GM19468 (cell line): ENCODE measurements at regions not wholly inside any gene's neighbourhood (a gene's known extent, or its start where the extent isn't known, plus 50 kb on each side); places are given as distances from the start of the nearest gene placed in this dataset.
"Not testable (repeated sequence)": the region's sequence is repeated elsewhere in the genome, so short reads cannot be mapped to it uniquely, and the experiment has no call there.

Experiments used
- ATAC-seq: cut with Tn5 transposase; IDR thresholded peaks from one replicate; pipeline ENCODE4 v1.9.1; 2021; ENCODE audit warnings: mild to moderate bottlenecking, moderate library complexity, moderate number of reproducible peaks; ENCODE audit not compliant: unreplicated experiment; ENCODE audit errors: extremely low read depth

- ATAC-seq = not testable (repeated sequence)
Observed at GRCh38 chr16:29143739-29144668, 159.2 kb downstream of the LAT start.

GRCh38 chr16:29142506-29142905 is 157.7 kb downstream of the LAT start:
- ATAC-seq = not testable (repeated sequence)

- no peak for ATAC-seq
Observed at GRCh38 chr16:29141586-29142324, 156.9 kb downstream of the LAT start.

GRCh38 chr16:29141121-29141520 is 156.3 kb downstream of the LAT start:
- not testable (repeated sequence) for ATAC-seq

- ATAC-seq = not testable (repeated sequence)
Observed at GRCh38 chr16:29139901-29140855, 155.3 kb downstream of the LAT start.

GRCh38 chr16:29139261-29139802 is 154.5 kb downstream of the LAT start:
- ATAC-seq = no peak

- ATAC-seq = not testable (repeated sequence)
Observed at GRCh38 chr16:29138698-29139097, 153.8 kb downstream of the LAT start.

- not testable (repeated sequence) for ATAC-seq
Observed at GRCh38 chr16:29137894-29138662, 153.2 kb downstream of the LAT start.

GRCh38 chr16:29137461-29137860 is 152.6 kb downstream of the LAT start:
- not testable (repeated sequence) for ATAC-seq

GRCh38 chr16:29136916-29137315 is 152.1 kb downstream of the LAT start:
- not testable (repeated sequence) for ATAC-seq

- ATAC-seq = not testable (repeated sequence)
Observed at GRCh38 chr16:29136046-29136696, 151.3 kb downstream of the LAT start.

GRCh38 chr16:29135098-29135497 is 150.2 kb downstream of the LAT start:
- not testable (repeated sequence) for ATAC-seq

- not testable (repeated sequence) for ATAC-seq
Observed at GRCh38 chr16:29133681-29134430, 149.0 kb downstream of the LAT start.

- ATAC-seq = not testable (repeated sequence)
Observed at GRCh38 chr16:29132869-29133268, 148.0 kb downstream of the LAT start.

GRCh38 chr16:29132444-29132843 is 147.6 kb downstream of the LAT start:
- not testable (repeated sequence) for ATAC-seq

- ATAC-seq = not testable (repeated sequence)
Observed at GRCh38 chr16:29130901-29131851, 146.3 kb downstream of the LAT start.
